DND-41 (cell line): ENCODE measurements at regions not wholly inside any gene's neighbourhood (a gene's known extent, or its start where the extent isn't known, plus 50 kb on each side); places are given as distances from the start of the nearest gene placed in this dataset.
A peak's percentile ranks its signal among the peaks of the same experiment; 100 is the strongest.

ENCODE experiments used
- ATAC-seq: fragments of 200-7000 bp; cut with Tn5 transposase; 3 replicates; pipeline ENCODE4 v1.9.1; 2021; ENCODE audit warnings: low read depth; ENCODE audit not compliant: insufficient read depth
- DNase-seq: peaks from one replicate; pipeline ENCODE4 v3.0.0-alpha.2; 2020
- H2AFZ ChIP-seq: 2 replicates; pipeline ENCODE4 v1.6.0; 2012; ENCODE audit warnings: low read depth, low read length
- H3K27ac ChIP-seq: 2 replicates; pipeline ENCODE4 v1.5.1; 2012; ENCODE audit warnings: low read length, inconsistent platforms
- H3K27me3 ChIP-seq: fragments of 200-600 bp; sonication (generic); 2 replicates; pipeline ENCODE4 v1.6.0; 2012; ENCODE audit warnings: low read length, mild to moderate bottlenecking, inconsistent platforms; ENCODE audit not compliant: insufficient read depth, poor library complexity
- H3K36me3 ChIP-seq: 2 replicates; pipeline ENCODE4 v1.5.1; 2012; ENCODE audit warnings: low read length, inconsistent platforms; ENCODE audit not compliant: insufficient read depth
- H3K4me1 ChIP-seq: 2 replicates; pipeline ENCODE4 v1.5.1; 2012; ENCODE audit warnings: mild to moderate bottlenecking, low read length; ENCODE audit not compliant: insufficient read depth
- H3K4me2 ChIP-seq: 2 replicates; pipeline ENCODE4 v1.6.0; 2012; ENCODE audit warnings: mild to moderate bottlenecking, moderate library complexity, low read length, inconsistent platforms; ENCODE audit not compliant: insufficient read depth
- H3K4me3 ChIP-seq, 2 experiments: fragments of 200-600 bp in 1 of 2; shearing (Covaris generic) in 1 of 2; 2 replicates each; pipeline ENCODE4 v1.5.1; 2012 to 2016; ENCODE audit warnings: inconsistent platforms in 2 of 2, low read length in 2 of 2, mild to moderate bottlenecking in 2 of 2, low read depth in 1 of 2, moderate library complexity in 1 of 2
- H3K79me2 ChIP-seq: 2 replicates; pipeline ENCODE4 v1.6.0; 2012; ENCODE audit warnings: low read length, inconsistent platforms; ENCODE audit not compliant: insufficient read depth
- H3K9ac ChIP-seq: 2 replicates; pipeline ENCODE4 v1.6.0; 2012; ENCODE audit warnings: low read depth, mild to moderate bottlenecking, inconsistent platforms, low read length, moderate library complexity
- H3K9me3 ChIP-seq: 2 replicates; pipeline ENCODE4 v1.5.1; 2012; ENCODE audit warnings: low read length, moderate library complexity, mild to moderate bottlenecking, inconsistent platforms; ENCODE audit not compliant: insufficient read depth, severe bottlenecking
- H4K20me1 ChIP-seq: 2 replicates; pipeline ENCODE4 v1.6.0; 2012; ENCODE audit warnings: low read length; ENCODE audit not compliant: insufficient read depth
- CTCF ChIP-seq: IDR thresholded peaks from 2 replicates; pipeline ENCODE4 v1.5.1; 2012; ENCODE audit warnings: borderline replicate concordance, low read length, moderate library complexity, mild to moderate bottlenecking; ENCODE audit not compliant: poor library complexity, severe bottlenecking; ENCODE audit errors: extremely low read depth
- EZH2 ChIP-seq: IDR thresholded peaks from 3 replicates; pipeline ENCODE4 v1.6.1; 2012; ENCODE audit warnings: borderline replicate concordance, low read depth, mild to moderate bottlenecking, moderate library complexity, low read length, inconsistent platforms; ENCODE audit not compliant: severe bottlenecking

DNA sequence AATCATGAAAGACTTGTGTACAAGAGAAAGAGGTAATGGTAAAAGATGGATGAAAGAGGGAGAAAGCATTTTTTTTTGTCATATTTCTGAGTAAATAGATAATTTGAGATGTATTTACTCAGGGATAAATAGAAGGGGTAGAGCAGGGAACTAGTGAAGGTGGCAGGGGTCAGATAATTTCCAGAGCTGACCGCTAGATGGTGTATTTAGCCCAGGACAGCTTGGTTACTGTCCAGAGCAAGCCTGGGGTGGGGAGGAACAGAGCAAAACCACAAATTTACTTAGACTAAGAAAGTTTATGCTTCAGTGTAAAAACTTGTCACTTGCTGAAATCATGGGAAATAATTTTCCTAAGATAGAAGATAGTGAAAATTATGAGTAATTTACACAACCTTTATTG lies 91.5 kb downstream of the XCL2 start:
- H3K9me3 ChIP-seq = no peaks in the 10 kb centered on the region
- H3K79me2 ChIP-seq = no peaks in the 10 kb centered on the region
- no peak overlapping the region for H3K4me2 ChIP-seq
- no peaks in the 10 kb centered on the region for H4K20me1 ChIP-seq
- H3K4me3 ChIP-seq = no peak overlapping the region
- ATAC-seq = no peak
- H2AFZ ChIP-seq = no peak overlapping the region; the same call in 1 of the 2 replicates
- no peaks in the 10 kb centered on the region for H3K36me3 ChIP-seq
- TF ChIP-seq CTCF = no peak
- no peak for TF ChIP-seq EZH2
- H3K27ac ChIP-seq = no peak overlapping the region
- H3K27me3 ChIP-seq = no peaks in the 10 kb centered on the region
- no peak overlapping the region for H3K9ac ChIP-seq
- no peaks in the 10 kb centered on the region for H3K4me1 ChIP-seq
- no peak for DNase-seq

DNA sequence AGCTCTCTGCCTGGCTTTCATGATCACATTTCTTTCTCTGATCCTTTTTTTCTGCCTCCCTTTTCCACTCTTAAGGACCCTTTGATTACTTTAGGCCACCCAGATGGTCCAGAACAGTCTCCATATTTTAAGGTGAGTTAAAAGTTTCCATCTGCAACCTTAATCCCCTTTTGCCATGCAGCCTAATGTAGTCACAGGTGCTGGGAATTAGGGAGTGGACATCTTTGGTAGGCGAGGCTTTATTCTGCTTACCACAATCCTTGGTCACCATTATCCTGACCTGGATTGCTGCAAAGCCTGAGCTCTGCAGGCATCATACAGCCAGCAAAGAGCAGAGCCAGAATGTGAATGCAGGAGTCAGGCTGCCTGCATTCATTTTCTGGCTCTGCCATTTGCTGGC lies 95.9 kb downstream of the XCL2 start:
- Histone ChIP-seq H3K9ac (no peak overlapping the region), H3K27me3 (no peaks in the 10 kb centered on the region), H3K9me3 (no peaks in the 10 kb centered on the region), H3K4me2 (no peak overlapping the region), H3K27ac (no peak overlapping the region), H3K79me2 (no peaks in the 10 kb centered on the region), H3K4me1 (no peaks in the 10 kb centered on the region), H4K20me1 (no peaks in the 10 kb centered on the region), H2AFZ (no peak overlapping the region), H3K36me3 (no peaks in the 10 kb centered on the region), H3K4me3 (no peak overlapping the region)
- DNase-seq (no peak), ATAC-seq (no peak)
- no peak for TF ChIP-seq CTCF
- TF ChIP-seq EZH2 = no peak

DNA sequence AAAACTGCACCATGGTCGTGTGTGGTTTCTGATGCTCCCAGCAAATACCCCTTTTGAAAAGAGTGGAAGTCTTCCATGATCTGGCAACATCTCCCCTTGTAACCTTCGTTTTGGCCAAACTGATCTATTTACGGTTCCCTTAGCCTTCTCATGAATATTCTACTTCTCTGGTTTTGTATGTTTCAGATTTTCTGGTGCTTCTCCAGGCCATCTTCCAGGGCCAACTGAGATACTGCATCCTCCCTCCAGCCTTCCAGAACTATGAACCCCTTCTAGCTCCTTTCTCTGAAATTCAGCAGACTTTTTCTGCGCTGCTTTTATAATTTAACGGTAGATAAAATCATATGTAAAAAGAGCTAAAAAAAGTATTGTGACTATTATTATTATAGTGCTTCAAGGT lies 97.7 kb downstream of the XCL2 start:
- DNase-seq (no peak), ATAC-seq (no peak)
- H3K36me3 ChIP-seq = no peaks in the 10 kb centered on the region
- H3K4me2 ChIP-seq = no peak overlapping the region
- no peak overlapping the region for H2AFZ ChIP-seq
- no peak for TF ChIP-seq EZH2
- TF ChIP-seq CTCF = no peak
- no peak overlapping the region for H3K27ac ChIP-seq
- no peak overlapping the region for H3K9ac ChIP-seq
- H3K4me3 ChIP-seq = no peak overlapping the region
- H3K4me1 ChIP-seq = no peaks in the 10 kb centered on the region
- no peaks in the 10 kb centered on the region for H3K27me3 ChIP-seq
- no peaks in the 10 kb centered on the region for H3K79me2 ChIP-seq
- no peaks in the 10 kb centered on the region for H3K9me3 ChIP-seq
- H4K20me1 ChIP-seq = no peaks in the 10 kb centered on the region

DNA sequence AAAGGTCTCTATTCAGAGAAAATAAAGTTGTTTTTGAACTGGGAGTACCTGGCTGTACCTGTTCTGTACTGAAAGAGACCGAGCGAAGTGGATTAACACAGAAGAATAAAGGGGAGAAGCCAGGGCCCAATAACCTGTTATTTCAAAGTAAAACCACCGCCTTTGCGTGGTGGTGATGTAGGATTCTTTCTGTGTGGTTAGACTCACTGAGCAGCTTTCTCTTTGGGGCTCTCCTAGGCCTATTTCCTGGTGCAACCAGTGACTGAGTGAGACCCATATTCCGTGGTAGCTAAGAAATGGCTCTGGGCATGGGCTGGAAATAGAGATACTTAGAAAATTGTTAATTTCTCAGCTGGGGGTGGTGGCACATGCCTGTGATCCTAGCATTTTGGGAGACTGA lies 99.9 kb downstream of the XCL2 start:
- DNase-seq (peak; percentile 25), ATAC-seq (no peak)
- Histone ChIP-seq H3K9ac (no peak overlapping the region), H3K36me3 (no peaks in the 10 kb centered on the region), H3K27ac (no peak overlapping the region), H3K79me2 (no peaks in the 10 kb centered on the region), H3K4me3 (no peak overlapping the region), H3K4me1 (peaks cover 14% of the 10 kb centered on the region), H4K20me1 (no peaks in the 10 kb centered on the region), H3K9me3 (no peaks in the 10 kb centered on the region), H3K27me3 (no peaks in the 10 kb centered on the region), H3K4me2 (no peak overlapping the region), H2AFZ (no peak overlapping the region)
- TF ChIP-seq CTCF = no peak
- TF ChIP-seq EZH2 = no peak
